ENCODE measurements at regions not wholly inside any gene's neighbourhood (a gene's known extent, or its start where the extent isn't known, plus 50 kb on each side); places are given as distances from the start of the nearest gene placed in this dataset.
"Not testable (repeated sequence)": the region's sequence is repeated elsewhere in the genome, so short reads cannot be mapped to it uniquely, and the experiment has no call there.

- H3K27me3 ChIP-seq (ENCODE audit: control insufficient read depth in 4 of 4, insufficient read depth in 4 of 4, low read length in 3 of 4), result no peaks in the 10 kb centered on the region
- TF ChIP-seq CTCF (IDR thresholded peaks at IDR 0.05; ENCODE audit: low read depth, low read length, missing input control) (peak; percentile 66), RAD21 (IDR thresholded peaks at IDR 0.05) (peak; percentile 66 to 75), JUND (IDR thresholded peaks at IDR 0.05) (no peak), FOXA2 (IDR thresholded peaks at IDR 0.05) (no peak), YY1 (IDR thresholded peaks at IDR 0.05) (no peak)
- TF ChIP-seq, protein P1, sequence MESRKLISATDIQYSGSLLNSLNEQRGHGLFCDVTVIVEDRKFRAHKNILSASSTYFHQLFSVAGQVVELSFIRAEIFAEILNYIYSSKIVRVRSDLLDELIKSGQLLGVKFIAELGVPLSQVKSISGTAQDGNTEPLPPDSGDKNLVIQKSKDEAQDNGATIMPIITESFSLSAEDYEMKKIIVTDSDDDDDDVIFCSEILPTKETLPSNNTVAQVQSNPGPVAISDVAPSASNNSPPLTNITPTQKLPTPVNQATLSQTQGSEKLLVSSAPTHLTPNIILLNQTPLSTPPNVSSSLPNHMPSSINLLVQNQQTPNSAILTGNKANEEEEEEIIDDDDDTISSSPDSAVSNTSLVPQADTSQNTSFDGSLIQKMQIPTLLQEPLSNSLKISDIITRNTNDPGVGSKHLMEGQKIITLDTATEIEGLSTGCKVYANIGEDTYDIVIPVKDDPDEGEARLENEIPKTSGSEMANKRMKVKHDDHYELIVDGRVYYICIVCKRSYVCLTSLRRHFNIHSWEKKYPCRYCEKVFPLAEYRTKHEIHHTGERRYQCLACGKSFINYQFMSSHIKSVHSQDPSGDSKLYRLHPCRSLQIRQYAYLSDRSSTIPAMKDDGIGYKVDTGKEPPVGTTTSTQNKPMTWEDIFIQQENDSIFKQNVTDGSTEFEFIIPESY (IDR thresholded peaks at IDR 0.05), result no peak
- TF ChIP-seq, protein P2, sequence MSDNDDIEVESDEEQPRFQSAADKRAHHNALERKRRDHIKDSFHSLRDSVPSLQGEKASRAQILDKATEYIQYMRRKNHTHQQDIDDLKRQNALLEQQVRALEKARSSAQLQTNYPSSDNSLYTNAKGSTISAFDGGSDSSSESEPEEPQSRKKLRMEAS (IDR thresholded peaks at IDR 0.05), result no peak
- no peak for DNase-seq (ENCODE audit: low spot score)
- H3K36me3 ChIP-seq (ENCODE audit: control insufficient read depth in 4 of 4, insufficient read depth in 3 of 4, low read depth in 1 of 4, low read length in 3 of 4), result no peaks in the 10 kb centered on the region
- no peak overlapping the region for H3K27ac ChIP-seq (ENCODE audit: low read depth in 1 of 2, low read length in 2 of 2)
- H3K4me1 ChIP-seq (ENCODE audit: control insufficient read depth in 4 of 4, insufficient read depth in 4 of 4, low read length in 3 of 4), result no peaks in the 10 kb centered on the region
- WGBS, result 2% methylated on average over 5 of the region's 5 CpGs
- no peak overlapping the region for H3K9ac ChIP-seq (ENCODE audit: low read depth in 1 of 2, low read length in 2 of 2)
- H3K4me3 ChIP-seq (ENCODE audit: low read depth in 1 of 3, low read length in 3 of 3), result no peak overlapping the region
- no peaks in the 10 kb centered on the region for H3K9me3 ChIP-seq (ENCODE audit: control insufficient read depth in 4 of 4, low read length in 3 of 4)
Measured at GRCh38 chrX:140141444-140142029, 176.2 kb upstream of the CXorf66 start.

DNA sequence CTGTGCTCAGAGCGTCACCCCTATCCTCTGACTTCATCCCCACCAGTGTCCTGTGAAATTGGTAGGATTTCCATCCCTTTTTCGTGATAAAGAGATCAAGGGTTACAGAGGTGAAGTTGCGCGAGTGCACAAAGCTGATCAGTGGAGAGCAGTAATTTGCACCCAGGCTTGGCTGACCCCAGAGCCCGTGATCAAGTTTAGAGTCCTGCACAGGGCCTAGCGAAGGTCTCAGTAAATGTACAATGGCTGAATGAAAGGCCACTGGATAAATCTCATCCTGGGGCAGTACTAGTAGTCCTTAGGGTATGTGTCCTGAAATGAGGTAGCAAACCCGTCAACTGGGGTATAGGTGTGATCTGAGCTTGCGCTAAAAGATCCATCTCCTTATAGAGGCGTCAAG, 173.2 kb upstream of the CXorf66 start:
- H3K27ac ChIP-seq (ENCODE audit: low read depth in 1 of 2, low read length in 2 of 2); H3K9ac ChIP-seq (ENCODE audit: low read depth in 1 of 2, low read length in 2 of 2): not testable (repeated sequence)
- WGBS, result 96% methylated on average over 9 of the region's 9 CpGs

DNA sequence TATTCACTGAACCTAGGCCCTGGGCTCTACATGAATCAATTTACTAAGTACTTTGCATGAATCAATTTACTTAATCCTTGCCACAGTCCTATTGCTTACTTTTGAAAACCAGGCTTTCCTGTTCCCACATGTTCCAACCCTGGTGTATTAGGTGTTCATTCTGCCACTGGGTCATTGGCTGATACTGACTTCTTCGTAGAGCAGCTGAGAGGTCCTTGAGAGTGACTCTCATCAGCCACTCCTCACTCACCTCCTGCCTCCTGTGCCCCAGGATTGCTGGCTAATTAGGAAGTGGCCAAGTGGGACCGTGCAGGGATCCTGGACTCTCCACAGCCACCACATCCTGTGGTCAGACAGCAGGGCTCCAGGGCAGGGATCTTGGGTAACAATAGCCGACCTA, 172.7 kb upstream of the CXorf66 start:
- not testable (repeated sequence) for DNase-seq (ENCODE audit: low spot score)
- 77% methylated on average over 1 of the region's 3 CpGs for whole genome bisulfite sequencing

More for the DNA sequence above, 173.2 kb upstream of the CXorf66 start:
- H3K36me3 ChIP-seq (ENCODE audit: control insufficient read depth in 4 of 4, insufficient read depth in 3 of 4, low read depth in 1 of 4, low read length in 3 of 4); H3K9me3 ChIP-seq (ENCODE audit: control insufficient read depth in 4 of 4, low read length in 3 of 4); DNase-seq (ENCODE audit: low spot score); H3K27me3 ChIP-seq (ENCODE audit: control insufficient read depth in 4 of 4, insufficient read depth in 4 of 4, low read length in 3 of 4); H3K4me3 ChIP-seq (ENCODE audit: low read depth in 1 of 3, low read length in 3 of 3); H3K4me1 ChIP-seq (ENCODE audit: control insufficient read depth in 4 of 4, insufficient read depth in 4 of 4, low read length in 3 of 4): not testable (repeated sequence)

GRCh38 chrX:140132937-140133336, 167.6 kb upstream of the CXorf66 start:
- H3K9me3 ChIP-seq (ENCODE audit: control insufficient read depth in 4 of 4, low read length in 3 of 4), result no peaks in the 10 kb centered on the region
- 92% methylated on average over 2 of the region's 2 CpGs for WGBS
- H3K4me1 ChIP-seq (ENCODE audit: control insufficient read depth in 4 of 4, insufficient read depth in 4 of 4, low read length in 3 of 4), result no peaks in the 10 kb centered on the region
- no peak overlapping the region for H3K9ac ChIP-seq (ENCODE audit: low read depth in 1 of 2, low read length in 2 of 2)
- no peak overlapping the region for H3K4me3 ChIP-seq (ENCODE audit: low read depth in 1 of 3, low read length in 3 of 3)
- TF ChIP-seq, protein P1 (IDR thresholded peaks at IDR 0.05), result no peak
- no peak overlapping the region for H3K27ac ChIP-seq (ENCODE audit: low read depth in 1 of 2, low read length in 2 of 2)
- no peaks in the 10 kb centered on the region for H3K27me3 ChIP-seq (ENCODE audit: control insufficient read depth in 4 of 4, insufficient read depth in 4 of 4, low read length in 3 of 4)
- no peaks in the 10 kb centered on the region for H3K36me3 ChIP-seq (ENCODE audit: control insufficient read depth in 4 of 4, insufficient read depth in 3 of 4, low read depth in 1 of 4, low read length in 3 of 4)
- no peak for DNase-seq (ENCODE audit: low spot score)

More for the DNA sequence above, 172.7 kb upstream of the CXorf66 start:
- not testable (repeated sequence) for H3K9me3 ChIP-seq (ENCODE audit: control insufficient read depth in 4 of 4, low read length in 3 of 4); H3K27ac ChIP-seq (ENCODE audit: low read depth in 1 of 2, low read length in 2 of 2); H3K36me3 ChIP-seq (ENCODE audit: control insufficient read depth in 4 of 4, insufficient read depth in 3 of 4, low read depth in 1 of 4, low read length in 3 of 4); H3K27me3 ChIP-seq (ENCODE audit: control insufficient read depth in 4 of 4, insufficient read depth in 4 of 4, low read length in 3 of 4); H3K4me3 ChIP-seq (ENCODE audit: low read depth in 1 of 3, low read length in 3 of 3); H3K9ac ChIP-seq (ENCODE audit: low read depth in 1 of 2, low read length in 2 of 2); H3K4me1 ChIP-seq (ENCODE audit: control insufficient read depth in 4 of 4, insufficient read depth in 4 of 4, low read length in 3 of 4)
